ENCODE measurements at regions not wholly inside any gene's neighbourhood (a gene's known extent, or its start where the extent isn't known, plus 50 kb on each side); places are given as distances from the start of the nearest gene placed in this dataset.

GRCh38 chr7:97372882-97373281 lies 255.4 kb downstream of the SDHAF3 start:
- H3K4me3 ChIP-seq (ENCODE audit: low read depth, low read length) = no peak overlapping the region

GRCh38 chr7:97373736-97374135 lies 256.2 kb downstream of the SDHAF3 start:
- CTCF ChIA-PET = no interaction called here

More at GRCh38 chr7:97372882-97373281, 255.4 kb downstream of the SDHAF3 start:
- no peak for DNase-seq (ENCODE audit: low read depth, low spot score)
- Histone ChIP-seq H3K27me3 (ENCODE audit: control insufficient read depth, insufficient read depth, low read length) (no peaks in the 10 kb centered on the region), H3K27ac (ENCODE audit: low read depth, low read length) (no peak overlapping the region), H3K9me3 (ENCODE audit: control insufficient read depth, insufficient read depth, low read length) (peaks cover 9% of the 10 kb centered on the region)
- POLR2A ChIA-PET = no interaction called here
- TF ChIP-seq, protein P1, sequence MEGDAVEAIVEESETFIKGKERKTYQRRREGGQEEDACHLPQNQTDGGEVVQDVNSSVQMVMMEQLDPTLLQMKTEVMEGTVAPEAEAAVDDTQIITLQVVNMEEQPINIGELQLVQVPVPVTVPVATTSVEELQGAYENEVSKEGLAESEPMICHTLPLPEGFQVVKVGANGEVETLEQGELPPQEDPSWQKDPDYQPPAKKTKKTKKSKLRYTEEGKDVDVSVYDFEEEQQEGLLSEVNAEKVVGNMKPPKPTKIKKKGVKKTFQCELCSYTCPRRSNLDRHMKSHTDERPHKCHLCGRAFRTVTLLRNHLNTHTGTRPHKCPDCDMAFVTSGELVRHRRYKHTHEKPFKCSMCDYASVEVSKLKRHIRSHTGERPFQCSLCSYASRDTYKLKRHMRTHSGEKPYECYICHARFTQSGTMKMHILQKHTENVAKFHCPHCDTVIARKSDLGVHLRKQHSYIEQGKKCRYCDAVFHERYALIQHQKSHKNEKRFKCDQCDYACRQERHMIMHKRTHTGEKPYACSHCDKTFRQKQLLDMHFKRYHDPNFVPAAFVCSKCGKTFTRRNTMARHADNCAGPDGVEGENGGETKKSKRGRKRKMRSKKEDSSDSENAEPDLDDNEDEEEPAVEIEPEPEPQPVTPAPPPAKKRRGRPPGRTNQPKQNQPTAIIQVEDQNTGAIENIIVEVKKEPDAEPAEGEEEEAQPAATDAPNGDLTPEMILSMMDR (IDR thresholded peaks at IDR 0.05; ENCODE audit: low read depth, low read length) = no peak
- CTCF ChIA-PET = no interaction called here

DNA sequence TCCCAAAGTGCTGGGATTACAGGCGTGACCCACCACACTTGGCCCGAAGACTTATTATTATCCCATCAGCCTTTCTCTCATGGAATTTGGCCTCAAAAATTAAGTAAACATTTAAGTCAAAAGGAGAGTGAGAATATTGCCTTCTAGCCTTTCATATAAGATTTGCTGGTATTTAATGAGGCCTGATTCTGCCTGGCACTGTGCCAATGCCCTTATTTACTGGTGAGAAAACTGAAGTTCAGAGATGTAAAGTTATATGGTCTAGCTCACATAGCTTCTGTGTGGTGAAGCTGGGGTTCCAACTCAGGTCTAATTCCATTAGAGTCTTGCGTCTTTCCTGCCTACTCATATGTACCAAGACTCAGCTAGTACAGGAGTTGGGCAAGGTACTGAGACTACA lies 260.2 kb downstream of the SDHAF3 start:
- peaks cover 9% of the 10 kb centered on the region for H3K9me3 ChIP-seq (ENCODE audit: control insufficient read depth, insufficient read depth, low read length)
- POLR2A ChIA-PET = no interaction called here
- TF ChIP-seq, protein P1 (IDR thresholded peaks at IDR 0.05; ENCODE audit: low read depth, low read length) = no peak
- no peak overlapping the region for H3K27ac ChIP-seq (ENCODE audit: low read depth, low read length)
- no peaks in the 10 kb centered on the region for H3K27me3 ChIP-seq (ENCODE audit: control insufficient read depth, insufficient read depth, low read length)
- H3K4me3 ChIP-seq (ENCODE audit: low read depth, low read length) = no peak overlapping the region
- CTCF ChIA-PET = no interaction called here
- no peak for DNase-seq (ENCODE audit: low read depth, low spot score)

More at GRCh38 chr7:97373736-97374135, 256.2 kb downstream of the SDHAF3 start:
- TF ChIP-seq, protein P1 (IDR thresholded peaks at IDR 0.05; ENCODE audit: low read depth, low read length) = no peak
- no peak for DNase-seq (ENCODE audit: low read depth, low spot score)
- Histone ChIP-seq H3K9me3 (ENCODE audit: control insufficient read depth, insufficient read depth, low read length) (peaks cover 14% of the 10 kb centered on the region), H3K27me3 (ENCODE audit: control insufficient read depth, insufficient read depth, low read length) (no peaks in the 10 kb centered on the region), H3K4me3 (ENCODE audit: low read depth, low read length) (no peak overlapping the region), H3K27ac (ENCODE audit: low read depth, low read length) (no peak overlapping the region)
- POLR2A ChIA-PET = no interaction called here

- H3K27me3 ChIP-seq (ENCODE audit: control insufficient read depth, insufficient read depth, low read length) = no peaks in the 10 kb centered on the region
- ChIA-PET POLR2A (no interaction called here), CTCF (no interaction called here)
- TF ChIP-seq, protein P1 (IDR thresholded peaks at IDR 0.05; ENCODE audit: low read depth, low read length) = no peak
- DNase-seq (ENCODE audit: low read depth, low spot score) = no peak
- no peak overlapping the region for H3K27ac ChIP-seq (ENCODE audit: low read depth, low read length)
- peaks cover 22% of the 10 kb centered on the region for H3K9me3 ChIP-seq (ENCODE audit: control insufficient read depth, insufficient read depth, low read length)
- no peak overlapping the region for H3K4me3 ChIP-seq (ENCODE audit: low read depth, low read length)
Observed at GRCh38 chr7:97381815-97382554, 264.5 kb downstream of the SDHAF3 start.

- no peak for DNase-seq (ENCODE audit: low read depth, low spot score)
- Histone ChIP-seq H3K27ac (ENCODE audit: low read depth, low read length) (no peak overlapping the region), H3K27me3 (ENCODE audit: control insufficient read depth, insufficient read depth, low read length) (no peaks in the 10 kb centered on the region), H3K4me3 (ENCODE audit: low read depth, low read length) (no peak overlapping the region), H3K9me3 (ENCODE audit: control insufficient read depth, insufficient read depth, low read length) (peaks cover 11% of the 10 kb centered on the region)
- ChIA-PET CTCF (interaction anchor here (0.6 kb wide), 1 partner anchor 1472 kb away, joined by 4 read pairs; no protein-coding TSS in a partner anchor), POLR2A (no interaction called here)
- TF ChIP-seq, protein P1 (IDR thresholded peaks at IDR 0.05; ENCODE audit: low read depth, low read length) = no peak
Observed at GRCh38 chr7:97390052-97390451, 272.6 kb downstream of the SDHAF3 start.

All from AG04450 (cell line).